GM21367 (cell line): ENCODE measurements at regions not wholly inside any gene's neighbourhood (a gene's known extent, or its start where the extent isn't known, plus 50 kb on each side); places are given as distances from the start of the nearest gene placed in this dataset.

Source experiments
- ATAC-seq: cut with Tn5 transposase; IDR thresholded peaks from one replicate; pipeline ENCODE4 v1.9.1; 2021; ENCODE audit not compliant: unreplicated experiment

- no peak for ATAC-seq
Observed at GRCh38 chr9:1201262-1201661, 151.1 kb downstream of the DMRT2 start.

- ATAC-seq: no peak
Observed at GRCh38 chr9:1201901-1202300, 151.7 kb downstream of the DMRT2 start.

- ATAC-seq: no peak
Observed at GRCh38 chr9:1202512-1203280, 152.5 kb downstream of the DMRT2 start.

- ATAC-seq: no peak
Observed at GRCh38 chr9:1207686-1208085, 157.5 kb downstream of the DMRT2 start.

GRCh38 chr9:1208157-1208556, 158.0 kb downstream of the DMRT2 start:
- no peak for ATAC-seq

- no peak for ATAC-seq
Observed at GRCh38 chr9:1210954-1211353, 160.8 kb downstream of the DMRT2 start.

- ATAC-seq: no peak
Observed at GRCh38 chr9:1216532-1216931, 166.4 kb downstream of the DMRT2 start.

- ATAC-seq: no peak
Observed at GRCh38 chr9:1217076-1217475, 166.9 kb downstream of the DMRT2 start.

GRCh38 chr9:1219284-1219683, 169.1 kb downstream of the DMRT2 start:
- no peak for ATAC-seq

GRCh38 chr9:1221298-1221697, 171.1 kb downstream of the DMRT2 start:
- no peak for ATAC-seq

- ATAC-seq: no peak
Observed at GRCh38 chr9:1222511-1222910, 172.4 kb downstream of the DMRT2 start.

- no peak for ATAC-seq
Observed at GRCh38 chr9:1231998-1232919, 182.1 kb downstream of the DMRT2 start.

- ATAC-seq: no peak
Observed at GRCh38 chr9:1233568-1233967, 183.4 kb downstream of the DMRT2 start.

GRCh38 chr9:1235650-1236049, 185.5 kb downstream of the DMRT2 start:
- ATAC-seq: no peak

- ATAC-seq: no peak
Observed at GRCh38 chr9:1236061-1236460, 185.9 kb downstream of the DMRT2 start.

- ATAC-seq: no peak
Observed at GRCh38 chr9:1238407-1238806, 188.2 kb downstream of the DMRT2 start.

GRCh38 chr9:1248743-1249142, 198.6 kb downstream of the DMRT2 start:
- no peak for ATAC-seq

- no peak for ATAC-seq
Observed at GRCh38 chr9:1253064-1253979, 203.2 kb downstream of the DMRT2 start.

GRCh38 chr9:1254071-1254470, 203.9 kb downstream of the DMRT2 start:
- no peak for ATAC-seq

- ATAC-seq: no peak
Observed at GRCh38 chr9:1256178-1256577, 206.0 kb downstream of the DMRT2 start.

GRCh38 chr9:1261266-1261665, 211.1 kb downstream of the DMRT2 start:
- no peak for ATAC-seq
